Stimulated activated CD4-positive, alpha-beta T cell treated with anti-CD3 and anti-CD28 coated beads, Interleukin-15, amount 100 ng/mL, for 24 hours (primary cell): ENCODE measurements at regions not wholly inside any gene's neighbourhood (a gene's known extent, or its start where the extent isn't known, plus 50 kb on each side); places are given as distances from the start of the nearest gene placed in this dataset.
"Not testable (repeated sequence)": the region's sequence is repeated elsewhere in the genome, so short reads cannot be mapped to it uniquely, and the experiment has no call there.

Experiments
- DNase-seq: peaks from one replicate; pipeline ENCODE4 v3.0.0-alpha.2; 2020

DNA sequence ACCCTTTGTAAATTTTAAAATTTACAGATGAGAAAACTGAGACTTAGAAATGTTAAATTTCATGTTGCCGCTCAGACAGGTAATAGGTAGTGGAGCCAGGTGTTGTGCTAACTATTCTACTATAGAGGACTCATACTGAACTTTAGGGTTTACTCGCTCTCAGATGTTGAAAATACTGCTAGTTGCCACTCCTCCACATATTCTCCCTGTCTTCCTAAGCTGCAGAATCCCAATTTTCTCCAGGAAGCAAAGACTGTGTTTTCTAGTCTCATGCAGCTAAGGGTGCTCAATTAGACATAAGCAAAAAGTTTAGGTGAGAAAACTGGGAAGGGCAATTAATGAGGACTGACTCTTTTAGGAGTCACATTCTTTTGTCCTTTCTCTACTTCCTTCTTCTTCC lies 612.3 kb downstream of the KCNH5 start:
- no peak for DNase-seq

DNA sequence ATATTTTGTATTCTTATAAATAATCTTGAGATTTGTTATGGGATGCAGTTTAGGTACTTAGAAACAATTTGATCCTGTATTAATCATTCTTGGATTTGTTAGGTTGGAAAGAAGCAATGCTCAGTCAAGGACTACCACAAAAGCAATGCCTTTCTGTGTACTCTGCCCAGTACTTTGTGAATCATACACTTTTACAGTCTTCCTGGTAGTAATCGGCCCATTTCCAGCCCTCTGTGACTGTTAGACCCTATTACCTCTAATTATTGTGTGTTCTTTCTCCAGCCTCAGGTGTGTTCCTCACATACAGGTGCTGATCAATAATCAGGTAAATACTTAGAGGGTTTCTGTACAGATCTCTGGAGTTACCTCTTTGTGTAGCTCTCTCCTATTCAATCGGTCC lies 609.0 kb downstream of the KCNH5 start:
- DNase-seq: no peak

DNA sequence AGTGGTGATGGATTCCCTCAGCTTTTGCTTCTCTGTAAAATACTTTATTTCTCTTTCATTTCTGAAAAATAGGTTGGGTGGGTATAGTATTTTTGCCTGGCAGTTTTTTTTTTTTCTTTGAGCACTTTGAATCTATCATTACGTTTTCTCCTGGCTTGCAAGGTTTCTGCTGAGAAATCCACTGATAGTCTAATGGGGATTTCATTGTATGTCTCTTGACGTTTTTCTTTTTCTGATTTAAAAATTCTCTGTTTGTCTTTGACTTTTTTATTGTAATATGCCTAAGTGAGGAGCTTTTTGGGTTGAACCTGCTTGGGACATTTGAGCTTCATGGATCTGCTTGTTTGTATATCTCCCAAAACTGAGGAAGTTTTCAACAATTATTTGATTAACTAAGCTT lies 606.0 kb downstream of the KCNH5 start:
- DNase-seq: no peak

DNA sequence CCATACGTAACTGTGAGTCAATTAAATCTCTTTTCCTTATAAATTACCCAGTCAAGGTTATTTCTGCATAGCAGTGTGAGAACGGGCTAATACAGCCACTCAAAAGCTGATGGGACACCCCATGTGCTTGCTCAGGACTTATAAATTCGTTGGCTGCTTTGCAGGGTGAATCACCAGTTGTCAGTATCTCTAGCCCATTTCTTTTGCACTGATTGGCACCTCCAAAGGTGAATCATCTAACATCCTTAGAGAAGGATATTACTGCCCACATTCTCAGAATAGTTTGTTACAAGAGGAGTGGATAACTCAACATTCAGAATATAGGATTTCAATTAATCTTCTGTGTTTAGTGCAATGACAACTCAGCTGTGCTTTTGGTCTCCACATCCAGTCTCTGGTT lies 601.5 kb downstream of the KCNH5 start:
- DNase-seq: no peak

DNA sequence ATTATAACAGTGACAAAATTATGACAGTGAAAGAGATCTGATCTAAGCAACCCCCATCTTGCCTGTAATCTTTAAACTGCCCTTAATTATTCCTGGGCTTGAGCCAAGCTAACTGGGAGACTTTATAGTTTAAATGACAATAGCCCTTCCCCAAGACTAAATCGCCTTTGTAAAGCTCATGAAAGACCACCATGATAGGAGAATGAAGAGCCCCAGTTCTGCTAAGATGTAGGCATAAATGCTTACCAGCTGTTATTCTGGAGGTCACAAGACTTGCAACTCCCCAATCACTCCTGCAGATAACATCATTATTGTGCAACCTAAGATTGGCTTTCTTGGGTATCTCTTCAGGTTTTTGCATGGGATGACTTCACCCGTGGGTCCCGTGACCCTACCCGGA lies 599.7 kb downstream of the KCNH5 start:
- DNase-seq: no peak

DNA sequence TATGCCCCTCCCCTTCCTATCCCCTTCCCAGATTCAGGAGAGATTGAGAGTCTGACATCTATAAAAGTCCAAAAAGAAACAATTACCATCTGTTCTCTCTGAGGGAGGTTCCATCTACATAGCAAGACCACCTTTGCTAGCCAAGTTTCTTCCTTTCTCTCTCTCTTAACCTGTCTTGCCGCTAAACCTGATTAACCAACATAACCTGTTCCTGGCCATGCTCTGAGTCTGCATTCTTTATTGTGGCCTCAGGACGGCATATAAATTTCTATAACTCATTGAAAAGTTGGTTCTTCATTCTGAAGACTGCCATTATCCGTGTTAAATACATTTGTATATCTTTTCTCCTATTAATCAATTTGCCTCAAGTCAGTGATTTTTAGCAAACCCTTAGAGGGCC lies 594.0 kb downstream of the KCNH5 start:
- no peak for DNase-seq

DNA sequence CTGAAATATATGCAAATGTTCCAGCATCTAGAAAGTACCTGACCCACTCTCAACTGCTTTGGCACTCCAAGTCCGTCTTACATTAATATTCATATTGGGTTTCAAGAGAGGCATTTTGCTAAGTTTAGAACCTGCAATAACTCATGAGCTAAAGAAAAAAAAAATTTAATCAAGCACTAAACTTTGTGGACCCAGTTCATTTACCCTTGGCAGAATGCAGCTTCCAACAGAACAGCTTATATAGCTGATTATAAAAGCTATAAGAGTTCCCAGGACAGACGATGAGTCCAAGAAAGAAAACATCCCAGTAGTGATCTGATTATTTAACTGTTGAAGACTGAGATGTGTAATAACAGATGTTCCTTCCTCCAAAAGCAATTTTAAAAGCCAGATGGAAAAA lies 592.0 kb downstream of the KCNH5 start:
- no peak for DNase-seq

DNA sequence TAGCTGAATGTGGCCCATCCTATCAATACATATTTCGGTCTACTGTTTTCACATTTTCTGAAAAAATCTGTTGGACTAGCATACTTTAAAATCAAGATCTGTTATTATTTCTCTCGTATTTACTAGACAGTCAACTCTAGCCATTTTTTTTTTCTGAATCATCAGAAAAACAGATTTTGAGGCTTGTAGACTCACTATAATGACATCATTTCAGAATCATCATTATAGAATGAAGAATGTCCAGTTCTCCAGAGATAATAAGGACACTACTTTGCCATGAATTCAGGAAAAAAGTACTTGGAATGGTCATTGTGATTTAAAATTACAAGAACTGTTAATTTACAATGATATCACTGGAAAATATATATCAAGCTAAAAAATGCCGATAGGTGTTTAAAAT lies 589.8 kb downstream of the KCNH5 start:
- DNase-seq: no peak

DNA sequence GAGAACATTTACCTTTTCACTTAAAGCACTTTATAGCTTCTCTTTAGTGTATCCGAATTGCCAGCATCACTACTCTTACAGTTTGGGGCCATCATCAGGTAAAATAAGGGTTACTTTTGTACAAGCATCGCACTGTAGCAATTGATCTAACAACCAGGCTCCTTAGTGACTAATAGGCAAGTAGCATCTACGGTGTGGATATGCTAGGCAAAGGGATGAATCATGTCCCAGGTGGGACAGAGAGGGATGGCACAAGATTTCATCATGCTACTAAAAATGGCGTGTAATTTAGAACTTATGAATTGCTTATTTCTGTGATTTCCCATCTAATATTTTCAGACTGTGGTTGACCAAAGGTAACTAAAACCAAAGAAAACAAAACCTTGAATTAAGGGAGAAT lies 582.3 kb downstream of the KCNH5 start:
- no peak for DNase-seq

DNA sequence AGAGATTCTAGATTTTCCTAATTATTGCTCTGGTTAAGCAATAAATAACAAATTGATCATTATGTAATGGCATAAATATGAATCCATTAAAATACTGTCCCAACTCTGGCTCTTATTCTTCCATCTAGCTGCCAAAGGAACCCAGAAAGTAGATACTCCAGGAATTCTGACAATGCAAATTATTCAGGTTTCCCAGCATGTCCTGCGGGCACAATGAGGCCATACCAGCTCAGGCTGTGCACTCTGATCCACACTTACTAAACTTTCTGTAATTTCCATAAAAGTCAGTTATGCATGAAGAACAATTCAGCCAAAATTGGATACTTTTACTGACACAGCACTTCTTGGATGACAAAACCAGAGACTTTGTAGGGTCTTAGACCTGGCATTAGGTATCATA lies 576.3 kb downstream of the KCNH5 start:
- DNase-seq: no peak

DNA sequence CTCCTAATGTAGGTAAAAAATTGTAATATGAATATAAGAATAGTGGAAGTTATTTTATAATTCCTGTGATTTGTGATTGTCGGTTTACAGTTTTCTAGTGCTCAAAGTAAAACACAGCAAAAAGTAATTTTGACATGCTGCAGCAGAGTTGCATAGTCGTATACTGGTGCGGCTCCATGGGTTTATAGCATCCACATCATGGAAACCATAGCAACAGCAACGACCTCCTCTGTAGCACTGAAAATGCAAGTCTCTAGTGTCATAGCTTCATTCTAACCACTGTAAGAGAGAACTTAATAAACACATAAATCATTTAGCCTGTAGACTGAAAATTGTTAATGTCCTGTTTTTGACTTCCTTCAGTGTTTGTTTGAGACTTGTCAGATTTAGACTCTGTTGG lies 574.3 kb downstream of the KCNH5 start:
- DNase-seq: no peak

DNA sequence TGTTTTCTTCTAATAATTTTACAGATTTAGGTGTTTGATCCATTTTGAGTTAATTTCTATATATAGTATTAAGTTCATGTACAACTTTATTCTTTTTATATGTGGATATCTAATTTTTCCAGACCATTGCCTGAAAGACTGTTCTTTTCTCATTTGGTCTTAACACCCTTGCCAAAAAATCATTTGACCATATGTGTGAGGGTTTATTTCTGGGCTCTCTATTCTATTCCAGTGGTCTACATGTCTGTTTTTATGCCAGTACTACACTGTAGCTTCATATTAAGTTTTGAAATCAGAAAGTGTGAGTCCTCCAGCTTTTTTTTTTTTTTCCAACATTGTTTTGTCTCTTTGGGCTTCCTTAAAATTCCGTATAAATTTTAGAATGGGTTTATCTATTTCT lies 554.1 kb downstream of the KCNH5 start:
- DNase-seq: no peak

DNA sequence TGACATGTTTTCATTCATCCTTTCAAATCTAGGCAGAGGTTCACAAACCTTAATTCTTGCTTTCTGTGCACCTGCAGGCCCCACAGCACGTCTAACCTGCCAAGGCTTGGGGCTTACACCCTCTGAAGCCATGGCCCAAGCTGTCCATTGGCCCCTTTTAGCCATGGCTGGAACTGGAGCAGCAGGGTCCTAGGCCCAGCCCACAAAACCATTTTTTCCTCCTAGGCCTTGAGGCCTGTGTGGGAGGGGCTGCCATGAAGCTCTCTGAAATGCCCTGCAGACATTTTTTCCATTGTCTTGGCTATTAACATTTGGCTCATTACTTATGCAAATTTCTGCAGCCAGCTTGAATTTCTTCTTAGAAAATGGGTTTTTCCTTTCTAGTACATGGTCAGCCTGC lies 547.5 kb downstream of the KCNH5 start:
- DNase-seq: no peak

DNA sequence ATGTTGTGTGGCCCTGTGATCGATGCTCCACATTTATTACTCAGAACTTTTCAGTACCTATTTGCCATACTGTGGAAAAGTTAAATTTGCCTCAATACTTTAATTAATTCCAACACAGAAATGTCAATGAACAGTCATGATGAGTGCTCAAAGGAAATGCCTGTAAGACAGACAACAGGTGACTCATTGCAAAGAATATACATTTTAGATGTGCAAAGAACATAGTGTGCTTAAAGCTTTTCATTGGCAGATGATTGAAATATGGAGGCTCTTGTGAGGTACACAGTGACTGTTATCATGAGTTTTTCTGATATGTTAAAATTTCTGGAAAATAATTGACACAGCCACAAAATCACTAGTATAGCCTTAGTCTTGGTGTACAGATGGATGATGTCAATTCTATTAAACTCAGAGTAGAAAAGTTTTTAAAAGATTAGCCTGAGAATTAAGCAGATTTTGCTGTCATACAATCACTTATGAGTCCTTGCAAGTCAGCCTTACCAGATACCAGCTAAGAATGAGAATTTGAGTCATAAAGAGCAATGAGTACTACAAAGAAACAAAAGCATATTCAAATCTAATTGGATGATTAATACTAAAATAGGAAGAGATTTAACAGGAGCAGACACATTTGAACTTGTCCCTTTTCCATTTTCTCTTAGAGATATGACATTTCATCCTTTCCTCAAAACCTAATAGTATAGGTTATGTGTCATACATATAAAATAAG lies 544.1 kb downstream of the KCNH5 start:
- DNase-seq: no peak

DNA sequence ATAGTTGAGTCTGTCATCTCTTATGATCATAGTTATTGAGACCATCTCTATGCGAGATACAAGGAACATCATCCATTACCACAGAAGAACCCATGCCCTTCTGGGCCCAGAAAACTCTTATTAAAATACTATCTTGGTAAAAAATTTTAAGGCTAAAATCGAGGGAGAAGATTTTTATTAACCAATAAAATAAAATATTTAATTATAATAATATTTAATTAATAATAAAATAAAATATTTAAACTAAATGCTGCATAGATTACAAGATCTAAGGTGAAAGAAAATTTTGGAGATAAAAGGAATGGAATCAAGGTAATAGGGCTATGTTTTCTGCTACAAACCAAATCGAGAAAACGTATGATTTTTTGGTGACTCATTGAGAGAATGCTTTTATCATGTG lies 540.2 kb downstream of the KCNH5 start:
- no peak for DNase-seq

DNA sequence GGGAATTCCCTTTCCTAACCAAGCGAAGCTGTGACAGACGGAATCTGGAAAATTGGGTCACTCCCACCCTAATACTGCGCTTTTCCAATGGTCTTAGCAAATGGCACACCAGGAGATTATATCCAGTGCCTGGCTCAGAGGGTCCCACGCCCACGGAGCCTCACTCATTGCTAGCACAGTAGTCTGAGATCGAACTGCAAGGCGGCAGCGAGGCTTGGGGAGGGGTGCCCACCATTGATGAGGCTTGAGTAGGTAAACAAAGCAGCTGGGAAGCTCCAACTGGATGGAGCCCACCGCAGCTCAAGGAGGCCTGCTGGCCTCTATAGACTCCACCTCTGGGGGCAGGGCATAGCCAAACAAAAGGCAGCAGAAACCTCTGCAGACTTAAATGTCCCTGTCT lies 523.9 kb downstream of the KCNH5 start:
- DNase-seq: not testable (repeated sequence)

DNA sequence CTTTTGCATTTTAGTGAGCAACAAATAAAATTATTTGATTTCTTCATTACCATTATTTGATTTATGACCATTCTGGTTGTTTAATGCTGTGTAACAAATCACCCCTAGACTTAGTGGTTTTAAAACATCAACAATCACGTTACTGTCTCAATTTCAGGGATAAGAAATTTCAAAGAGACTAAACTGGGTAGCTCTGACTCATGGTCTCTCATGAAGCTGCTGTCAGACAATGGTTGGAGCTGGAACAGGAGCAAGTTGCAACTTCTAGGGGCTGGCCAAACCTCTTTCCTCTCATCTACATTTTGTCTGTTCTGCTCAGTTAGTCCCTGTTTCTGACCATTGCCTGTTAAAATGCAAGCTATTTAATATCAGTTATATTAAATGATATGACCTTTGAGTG lies 517.0 kb downstream of the KCNH5 start:
- DNase-seq: no peak

DNA sequence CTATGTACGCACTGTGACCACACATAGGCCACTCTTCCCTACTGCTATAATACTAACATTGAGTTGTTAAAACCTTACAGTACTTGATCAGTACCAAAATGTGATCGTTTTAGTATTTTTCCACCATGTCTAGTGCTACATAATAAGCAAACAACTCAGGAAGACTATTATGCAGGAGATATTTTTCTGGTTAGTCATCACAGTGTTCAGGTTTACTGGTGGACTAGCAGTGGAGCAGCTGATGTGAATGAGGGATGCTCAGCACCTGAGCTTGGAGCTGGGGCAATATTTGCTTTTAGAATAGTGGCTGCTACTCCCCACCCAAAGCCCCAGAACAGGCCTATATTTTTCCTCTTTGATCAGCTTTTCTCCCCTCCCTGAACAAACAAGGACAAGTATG lies 513.1 kb downstream of the KCNH5 start:
- DNase-seq: no peak

DNA sequence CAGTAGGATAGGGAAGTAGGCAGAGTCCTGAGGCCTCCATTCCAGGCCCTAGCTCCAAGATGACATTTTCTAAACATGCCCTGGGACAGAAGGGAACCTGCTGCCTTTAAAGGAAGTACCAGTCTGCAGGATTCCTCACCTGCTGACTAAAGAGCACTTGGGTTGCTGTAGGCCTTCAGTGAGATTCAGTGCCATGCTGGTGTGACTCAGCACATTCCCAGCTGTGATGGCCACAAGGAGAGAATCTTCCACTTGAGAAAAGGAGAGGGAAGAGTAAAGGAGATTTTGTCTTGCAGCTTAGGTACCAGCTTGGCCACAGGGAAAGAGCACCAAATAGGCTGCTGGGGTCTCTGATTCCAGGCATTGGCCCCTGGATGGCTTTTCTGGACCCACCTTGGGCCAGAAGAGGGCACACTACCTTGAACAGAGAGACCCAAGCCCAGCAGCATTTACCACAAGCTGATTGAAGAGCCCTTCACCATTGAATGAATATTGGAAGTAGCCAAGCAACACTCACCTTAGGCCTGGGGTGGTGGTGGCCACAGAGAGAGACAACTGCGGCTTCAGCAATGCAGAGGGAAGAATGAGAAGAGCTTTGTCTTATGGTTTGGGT lies 498.3 kb downstream of the KCNH5 start:
- no peak for DNase-seq

DNA sequence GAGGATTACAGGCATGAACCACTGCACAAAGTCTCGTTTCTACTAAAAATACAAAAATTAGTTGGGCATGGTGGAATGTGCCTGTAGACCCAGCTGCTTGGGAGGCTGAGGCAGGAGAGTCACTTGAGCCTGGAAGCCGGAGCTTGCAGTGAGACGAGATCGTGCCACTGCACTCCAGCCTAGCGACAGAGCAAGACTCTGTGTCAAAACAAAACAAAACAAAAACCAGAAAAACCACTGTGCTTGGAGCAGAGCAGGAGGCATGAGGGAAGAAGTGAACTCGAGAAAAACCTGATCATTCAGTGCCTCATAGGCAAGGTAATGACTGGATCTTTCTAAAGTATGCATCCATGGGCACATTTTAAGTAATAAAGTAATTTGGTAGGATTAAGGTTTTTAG lies 487.8 kb downstream of the KCNH5 start:
- no peak for DNase-seq

DNA sequence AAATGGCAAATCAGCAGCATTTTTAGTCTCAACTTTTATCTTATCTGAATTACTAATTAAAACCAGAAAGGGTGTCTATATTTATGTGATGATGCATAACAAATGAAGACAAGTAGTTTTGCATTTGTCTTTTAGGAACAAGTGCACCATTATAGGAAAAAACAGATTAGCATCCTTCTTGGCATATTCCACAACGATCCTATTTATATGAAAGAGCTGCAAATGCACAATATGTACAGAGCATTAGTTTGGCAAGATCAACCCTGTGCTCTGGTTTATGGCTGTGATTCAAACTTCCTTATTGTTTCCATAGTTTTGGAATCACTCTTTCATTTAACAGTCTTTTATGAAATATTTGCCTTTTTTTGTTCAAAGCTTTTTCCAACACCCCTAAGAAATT lies 486.8 kb downstream of the KCNH5 start:
- no peak for DNase-seq

DNA sequence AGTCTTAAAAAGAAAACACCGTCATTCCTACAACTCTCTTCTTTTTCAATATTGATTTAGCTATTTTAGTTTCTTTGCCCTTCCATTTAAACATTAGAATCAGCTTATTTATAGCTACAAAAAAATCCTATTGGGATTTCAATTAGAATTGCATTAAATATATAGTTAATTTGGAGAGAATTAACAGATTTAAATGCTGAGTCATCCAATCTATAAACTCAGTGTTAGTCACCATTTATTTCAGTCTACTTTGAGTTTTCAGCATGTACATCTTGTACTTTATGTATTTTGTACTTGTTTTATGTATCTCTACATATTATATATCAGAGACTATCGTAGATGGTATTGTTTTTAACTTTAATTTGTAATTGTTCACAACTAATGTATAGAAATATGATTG lies 460.0 kb downstream of the KCNH5 start:
- DNase-seq: no peak

DNA sequence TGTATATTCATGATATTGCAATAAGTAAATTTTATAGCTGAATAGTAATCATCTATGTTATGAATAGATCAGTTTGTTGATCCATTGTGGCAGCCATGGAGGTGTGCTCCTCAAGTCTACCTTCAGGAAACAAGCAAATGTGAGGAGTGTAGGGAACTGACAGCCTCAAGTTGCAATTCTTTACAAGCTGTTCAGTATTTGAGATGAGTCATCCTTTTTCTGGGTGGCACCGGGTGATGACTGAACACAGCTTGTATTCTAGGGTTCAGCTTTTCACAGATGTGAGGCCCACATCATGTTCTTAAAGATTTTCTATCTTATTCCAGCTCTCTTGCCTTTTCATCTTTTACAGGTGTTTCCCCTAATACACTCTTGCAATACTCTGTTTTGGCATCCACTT lies 452.4 kb downstream of the KCNH5 start:
- no peak for DNase-seq

DNA sequence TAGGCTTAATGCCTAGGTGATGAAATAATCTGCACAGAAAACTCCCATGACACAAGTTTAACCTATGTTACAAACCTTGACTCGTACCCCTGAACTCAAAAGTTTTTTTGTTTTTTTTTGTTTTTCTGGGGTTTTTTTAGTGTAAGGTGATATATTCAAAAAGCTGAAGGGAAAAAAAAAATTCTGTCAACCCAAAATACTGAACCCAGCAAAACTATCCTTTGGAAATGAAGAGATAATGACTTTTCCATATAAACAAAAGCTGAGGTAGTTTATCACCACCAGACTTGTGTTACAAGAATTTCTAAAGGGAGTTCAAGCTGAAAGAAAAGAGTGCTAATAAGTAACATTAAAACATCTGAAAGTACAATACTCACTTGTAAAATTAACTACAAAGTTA lies 448.1 kb downstream of the KCNH5 start:
- DNase-seq: no peak
